Calu3 (cell line): ENCODE measurements at regions not wholly inside any gene's neighbourhood (a gene's known extent, or its start where the extent isn't known, plus 50 kb on each side); places are given as distances from the start of the nearest gene placed in this dataset.

Experiments used
- BruUV-seq: library from RNA; stranded (reverse); fragments of 400-500 nt; replicated peaks from 2 replicates; lab custom pipeline; 2021; lab: Mats Ljungman, UMichigan
- CTCF ChIA-PET: fragments of 300-600 bp; sonication (Branson Sonifier 250); formaldehyde crosslinking; loops from one replicate; lab custom pipeline; 2022; ENCODE audit warnings: antibody characterized with exemption; lab: Charles Lee
- DNase-seq: peaks from one replicate; pipeline ENCODE4 v3.0.0; 2022
- H3K27ac Mint-ChIP-seq: one replicate; pipeline ENCODE4 v1.8.0; 2022; ENCODE audit warnings: mixed read lengths; ENCODE audit not compliant: unreplicated experiment
- H3K27me3 Mint-ChIP-seq: one replicate; pipeline ENCODE4 v1.8.0; 2022; ENCODE audit warnings: mixed read lengths; ENCODE audit not compliant: unreplicated experiment
- H3K36me3 Mint-ChIP-seq: one replicate; pipeline ENCODE4 v1.8.0; 2022; ENCODE audit warnings: mild to moderate bottlenecking, moderate library complexity, mixed read lengths; ENCODE audit not compliant: insufficient read depth, unreplicated experiment
- H3K4me1 Mint-ChIP-seq: one replicate; pipeline ENCODE4 v1.8.0; 2022; ENCODE audit warnings: mild to moderate bottlenecking, low read depth, mixed read lengths; ENCODE audit not compliant: unreplicated experiment
- H3K4me3 Mint-ChIP-seq: one replicate; pipeline ENCODE4 v1.8.0; 2022; ENCODE audit warnings: mild to moderate bottlenecking, low read depth, moderate library complexity, mixed read lengths; ENCODE audit not compliant: unreplicated experiment
- H3K9me3 Mint-ChIP-seq: one replicate; pipeline ENCODE4 v1.8.0; 2022; ENCODE audit warnings: low read depth, mixed read lengths; ENCODE audit not compliant: unreplicated experiment
- intact Hi-C: fragments of 100-400 bp; cut with micrococcal nuclease; formaldehyde crosslinking; loops from one replicate; pipeline ENCODE4 v1.10.0; 2022; ENCODE audit not compliant: unreplicated experiment
- TF ChIP-seq, protein P1 (sequence below): fragments of 200-600 bp; IDR thresholded peaks from one replicate; pipeline ENCODE4 v1.8.0; 2022; ENCODE audit warnings: antibody characterized with exemption; ENCODE audit not compliant: unreplicated experiment

GRCh38 chr6:25219216-25219916 is 59.8 kb upstream of the CARMIL1 start:
- intact Hi-C loops = no loop called here
- Mint-ChIP-seq H3K9me3 (peaks cover 3% of the 10 kb centered on the region), H3K27ac (no peak overlapping the region), H3K27me3 (no peaks in the 10 kb centered on the region), H3K4me3 (no peak overlapping the region), H3K36me3 (no peaks in the 10 kb centered on the region), H3K4me1 (peaks cover 14% of the 10 kb centered on the region)
- CTCF ChIA-PET = interaction anchor here (0.7 to 1.9 kb wide), 3 partner anchors 26 to 89 kb away, joined by 3 to 4 read pairs (median 4); no protein-coding TSS in a partner anchor
- no peak for DNase-seq
- TF ChIP-seq, protein P1, sequence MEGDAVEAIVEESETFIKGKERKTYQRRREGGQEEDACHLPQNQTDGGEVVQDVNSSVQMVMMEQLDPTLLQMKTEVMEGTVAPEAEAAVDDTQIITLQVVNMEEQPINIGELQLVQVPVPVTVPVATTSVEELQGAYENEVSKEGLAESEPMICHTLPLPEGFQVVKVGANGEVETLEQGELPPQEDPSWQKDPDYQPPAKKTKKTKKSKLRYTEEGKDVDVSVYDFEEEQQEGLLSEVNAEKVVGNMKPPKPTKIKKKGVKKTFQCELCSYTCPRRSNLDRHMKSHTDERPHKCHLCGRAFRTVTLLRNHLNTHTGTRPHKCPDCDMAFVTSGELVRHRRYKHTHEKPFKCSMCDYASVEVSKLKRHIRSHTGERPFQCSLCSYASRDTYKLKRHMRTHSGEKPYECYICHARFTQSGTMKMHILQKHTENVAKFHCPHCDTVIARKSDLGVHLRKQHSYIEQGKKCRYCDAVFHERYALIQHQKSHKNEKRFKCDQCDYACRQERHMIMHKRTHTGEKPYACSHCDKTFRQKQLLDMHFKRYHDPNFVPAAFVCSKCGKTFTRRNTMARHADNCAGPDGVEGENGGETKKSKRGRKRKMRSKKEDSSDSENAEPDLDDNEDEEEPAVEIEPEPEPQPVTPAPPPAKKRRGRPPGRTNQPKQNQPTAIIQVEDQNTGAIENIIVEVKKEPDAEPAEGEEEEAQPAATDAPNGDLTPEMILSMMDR = no peak
- BruUV-seq = no TSS peak

DNA sequence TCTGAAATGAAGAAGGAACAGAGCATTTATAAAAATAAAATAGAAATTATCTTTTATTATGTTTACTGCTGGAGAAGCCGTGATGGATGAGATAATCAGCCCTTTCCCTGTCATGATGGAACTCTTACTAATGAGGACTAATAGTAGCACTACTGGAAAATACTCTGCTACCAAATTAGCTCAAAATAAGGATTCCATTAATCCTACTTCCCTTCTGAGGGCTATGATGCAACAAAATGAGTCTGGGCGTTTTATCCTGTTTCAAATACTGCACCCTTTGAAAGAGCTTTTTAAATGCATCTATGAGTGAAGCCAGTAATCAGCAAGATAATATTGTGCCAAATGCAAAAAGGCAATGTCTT is 59.3 kb upstream of the CARMIL1 start:
- Mint-ChIP-seq H3K4me1 (peaks cover 16% of the 10 kb centered on the region), H3K36me3 (no peaks in the 10 kb centered on the region), H3K4me3 (no peak overlapping the region), H3K27ac (no peak overlapping the region), H3K27me3 (no peaks in the 10 kb centered on the region), H3K9me3 (peaks cover 3% of the 10 kb centered on the region)
- TF ChIP-seq, protein P1 = no peak
- CTCF ChIA-PET = interaction anchor here (0.6 to 1.9 kb wide), 4 partner anchors 27 to 173 kb away, joined by 3 to 4 read pairs (median 4); no protein-coding TSS in a partner anchor
- no peak for DNase-seq
- no TSS peak for BruUV-seq
- intact Hi-C loops = loop anchor here (5.0 kb wide), 2 partner anchors 672 to 722 kb away; no protein-coding TSS in a partner anchor

DNA sequence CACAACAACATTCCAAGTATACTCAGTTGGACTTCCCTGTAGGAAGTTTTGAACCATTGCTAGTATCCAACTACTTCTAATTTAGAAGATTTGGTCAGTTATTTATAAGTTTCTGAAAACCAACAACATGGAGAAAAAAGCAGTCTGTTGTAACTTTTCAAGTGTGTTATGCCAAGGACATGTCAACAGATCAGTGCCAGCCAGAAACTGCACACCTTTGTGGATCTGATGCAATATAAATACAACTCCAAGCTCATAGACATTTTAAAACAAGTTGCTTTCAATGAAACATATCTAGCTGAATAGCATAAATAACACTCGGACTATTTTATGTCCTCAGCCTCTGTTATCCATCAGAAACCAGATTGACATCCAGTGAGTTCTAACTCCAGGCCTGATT is 58.3 kb upstream of the CARMIL1 start:
- Mint-ChIP-seq H3K36me3 (no peaks in the 10 kb centered on the region), H3K27me3 (no peaks in the 10 kb centered on the region), H3K4me3 (no peak overlapping the region), H3K9me3 (no peaks in the 10 kb centered on the region), H3K27ac (no peak overlapping the region), H3K4me1 (peaks cover 16% of the 10 kb centered on the region)
- no TSS peak for BruUV-seq
- intact Hi-C loops = loop anchor here (5.0 kb wide), 2 partner anchors 671 to 721 kb away; no protein-coding TSS in a partner anchor
- no peak for DNase-seq
- CTCF ChIA-PET = no interaction called here
- TF ChIP-seq, protein P1 = no peak

DNA sequence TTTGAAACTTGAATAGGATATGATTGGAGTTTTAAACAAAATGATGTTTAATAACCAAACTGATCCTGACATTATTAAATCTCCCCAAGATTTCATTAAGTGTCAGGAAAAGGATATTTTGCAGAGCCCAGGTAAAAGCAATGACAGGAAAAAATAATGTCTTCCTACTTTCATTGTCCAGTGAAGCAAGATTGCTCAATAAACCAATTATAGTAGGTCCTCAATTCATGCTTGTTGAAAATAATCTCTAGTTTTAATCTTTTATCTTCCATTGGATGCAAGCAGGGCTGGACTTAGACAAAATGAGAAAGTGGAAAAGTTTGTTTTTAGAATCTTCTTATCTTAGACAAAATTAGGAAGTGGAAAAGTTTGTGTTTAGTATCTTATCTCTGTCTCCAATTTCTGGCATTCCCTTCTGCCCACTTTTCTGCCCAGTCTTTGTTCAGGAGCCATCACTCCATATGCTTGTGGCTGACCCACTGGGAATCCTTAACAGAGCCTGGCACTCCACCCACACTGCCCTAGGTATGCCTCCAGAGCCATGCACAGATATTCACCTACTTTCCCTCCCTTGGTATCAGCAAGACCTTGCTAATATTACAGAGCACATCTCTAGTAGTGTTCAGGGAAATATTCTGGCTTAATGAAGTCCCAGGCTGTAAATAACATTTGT is 57.0 kb upstream of the CARMIL1 start:
- CTCF ChIA-PET = interaction anchor here (1.0 to 2.0 kb wide), 5 partner anchors 16 to 334 kb away, joined by 3 to 25 read pairs (median 13); no protein-coding TSS in a partner anchor
- H3K36me3 Mint-ChIP-seq = no peaks in the 10 kb centered on the region
- no TSS peak for BruUV-seq
- peaks cover 16% of the 10 kb centered on the region for H3K4me1 Mint-ChIP-seq
- no peak for DNase-seq
- no peak overlapping the region for H3K27ac Mint-ChIP-seq
- no peak overlapping the region for H3K4me3 Mint-ChIP-seq
- H3K9me3 Mint-ChIP-seq = no peaks in the 10 kb centered on the region
- no peaks in the 10 kb centered on the region for H3K27me3 Mint-ChIP-seq
- intact Hi-C loops = loop anchor here (2.0 to 5.0 kb wide), 3 partner anchors 57 to 720 kb away; partner anchors contain the start of gene CARMIL1
- TF ChIP-seq, protein P1 = no peak
